ENCODE measurements at regions not wholly inside any gene's neighbourhood (a gene's known extent, or its start where the extent isn't known, plus 50 kb on each side); places are given as distances from the start of the nearest gene placed in this dataset.

DNA sequence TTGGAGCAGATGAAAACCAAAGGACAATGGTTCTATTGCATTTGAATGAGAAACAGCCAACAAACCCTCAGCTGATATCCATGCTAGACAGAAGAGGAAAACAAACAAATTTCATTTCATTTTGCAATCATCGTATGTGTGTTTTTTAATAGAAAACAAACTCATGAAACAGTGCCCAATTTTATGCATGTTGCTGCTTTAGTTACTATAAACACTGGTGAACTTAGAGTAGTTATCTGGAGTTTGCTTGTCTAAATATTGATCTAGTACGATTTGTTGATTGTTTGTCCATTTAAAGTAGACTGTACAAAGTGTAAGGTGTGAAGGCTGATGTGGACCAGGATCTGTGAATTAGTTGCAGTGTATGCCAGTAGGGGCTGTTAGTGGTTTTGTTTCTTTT, 166.6 kb downstream of the KITLG start:
- TF ChIP-seq, protein P1, sequence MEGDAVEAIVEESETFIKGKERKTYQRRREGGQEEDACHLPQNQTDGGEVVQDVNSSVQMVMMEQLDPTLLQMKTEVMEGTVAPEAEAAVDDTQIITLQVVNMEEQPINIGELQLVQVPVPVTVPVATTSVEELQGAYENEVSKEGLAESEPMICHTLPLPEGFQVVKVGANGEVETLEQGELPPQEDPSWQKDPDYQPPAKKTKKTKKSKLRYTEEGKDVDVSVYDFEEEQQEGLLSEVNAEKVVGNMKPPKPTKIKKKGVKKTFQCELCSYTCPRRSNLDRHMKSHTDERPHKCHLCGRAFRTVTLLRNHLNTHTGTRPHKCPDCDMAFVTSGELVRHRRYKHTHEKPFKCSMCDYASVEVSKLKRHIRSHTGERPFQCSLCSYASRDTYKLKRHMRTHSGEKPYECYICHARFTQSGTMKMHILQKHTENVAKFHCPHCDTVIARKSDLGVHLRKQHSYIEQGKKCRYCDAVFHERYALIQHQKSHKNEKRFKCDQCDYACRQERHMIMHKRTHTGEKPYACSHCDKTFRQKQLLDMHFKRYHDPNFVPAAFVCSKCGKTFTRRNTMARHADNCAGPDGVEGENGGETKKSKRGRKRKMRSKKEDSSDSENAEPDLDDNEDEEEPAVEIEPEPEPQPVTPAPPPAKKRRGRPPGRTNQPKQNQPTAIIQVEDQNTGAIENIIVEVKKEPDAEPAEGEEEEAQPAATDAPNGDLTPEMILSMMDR (IDR thresholded peaks at IDR 0.05) = peak; percentile 11; the same call in 1 of the 2 replicates
- no peak for TF ChIP-seq ZFX (IDR thresholded peaks at IDR 0.05; ENCODE audit: borderline replicate concordance)
- peak overlapping the region; percentile 28; the same call in 1 of the 2 replicates for H3K27ac ChIP-seq

DNA sequence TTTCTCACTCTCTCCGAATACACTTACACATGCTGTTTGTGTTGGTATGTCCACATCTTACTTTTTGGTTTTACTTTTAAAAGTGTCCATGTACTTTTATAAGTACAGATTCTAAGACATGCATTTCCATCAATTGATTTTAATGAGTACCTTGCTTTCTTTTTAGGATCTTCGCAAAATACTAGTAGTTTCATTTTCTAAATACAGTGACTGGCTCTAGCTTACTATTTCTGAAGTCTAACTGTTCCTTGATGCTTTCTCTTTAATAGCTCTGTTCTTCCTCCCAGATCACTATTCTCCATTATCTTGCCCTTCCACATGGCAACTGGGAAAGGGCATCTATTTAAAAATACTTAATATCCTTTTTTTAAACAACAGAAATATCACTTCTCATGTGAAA, 164.1 kb downstream of the KITLG start:
- TF ChIP-seq, protein P1 (IDR thresholded peaks at IDR 0.05) = no peak
- no peak for TF ChIP-seq ZFX (IDR thresholded peaks at IDR 0.05; ENCODE audit: borderline replicate concordance)
- no peak overlapping the region for H3K27ac ChIP-seq

DNA sequence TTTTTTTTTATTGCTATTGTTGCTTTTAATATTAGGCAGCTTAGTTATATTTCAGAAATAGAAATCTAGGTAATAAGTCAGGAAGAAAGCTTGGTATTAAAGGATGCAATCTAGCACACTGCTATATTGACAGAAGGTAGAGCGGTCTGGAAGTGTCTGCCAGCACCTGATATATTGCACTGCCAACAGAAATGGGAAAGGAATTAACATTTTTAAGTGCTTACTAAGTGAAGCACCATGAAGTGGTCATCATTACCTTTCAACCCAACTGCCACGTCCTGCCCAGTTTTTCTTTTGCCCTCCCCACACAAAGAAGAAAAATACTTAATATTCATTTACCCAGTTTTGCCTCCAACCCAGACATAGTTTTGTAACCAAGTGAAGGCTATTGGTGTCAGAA, 163.5 kb downstream of the KITLG start:
- TF ChIP-seq, protein P1 (IDR thresholded peaks at IDR 0.05) = no peak
- TF ChIP-seq ZFX (IDR thresholded peaks at IDR 0.05; ENCODE audit: borderline replicate concordance) = no peak
- H3K27ac ChIP-seq = no peak overlapping the region

DNA sequence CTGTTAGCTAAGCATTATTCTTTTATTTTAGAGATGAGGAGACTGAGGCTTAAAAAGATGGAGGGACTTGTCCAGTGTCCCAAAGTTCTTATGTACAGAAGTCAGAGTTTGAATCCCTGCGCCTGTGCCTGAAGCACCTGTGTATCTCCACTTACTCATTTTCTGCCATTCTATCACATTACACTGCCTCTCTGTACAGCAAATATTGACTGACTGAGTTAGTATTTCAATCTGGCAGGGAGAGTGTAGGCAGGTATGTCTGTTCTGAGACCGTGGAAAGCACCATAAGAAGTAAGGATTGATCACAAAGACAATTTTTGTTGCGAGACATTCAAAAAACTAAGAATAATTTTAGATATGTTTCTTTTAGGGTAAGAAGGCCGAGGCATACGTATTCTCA, 162.7 kb downstream of the KITLG start:
- H3K27ac ChIP-seq = no peak overlapping the region
- no peak for TF ChIP-seq ZFX (IDR thresholded peaks at IDR 0.05; ENCODE audit: borderline replicate concordance)
- TF ChIP-seq, protein P1 (IDR thresholded peaks at IDR 0.05) = no peak

DNA sequence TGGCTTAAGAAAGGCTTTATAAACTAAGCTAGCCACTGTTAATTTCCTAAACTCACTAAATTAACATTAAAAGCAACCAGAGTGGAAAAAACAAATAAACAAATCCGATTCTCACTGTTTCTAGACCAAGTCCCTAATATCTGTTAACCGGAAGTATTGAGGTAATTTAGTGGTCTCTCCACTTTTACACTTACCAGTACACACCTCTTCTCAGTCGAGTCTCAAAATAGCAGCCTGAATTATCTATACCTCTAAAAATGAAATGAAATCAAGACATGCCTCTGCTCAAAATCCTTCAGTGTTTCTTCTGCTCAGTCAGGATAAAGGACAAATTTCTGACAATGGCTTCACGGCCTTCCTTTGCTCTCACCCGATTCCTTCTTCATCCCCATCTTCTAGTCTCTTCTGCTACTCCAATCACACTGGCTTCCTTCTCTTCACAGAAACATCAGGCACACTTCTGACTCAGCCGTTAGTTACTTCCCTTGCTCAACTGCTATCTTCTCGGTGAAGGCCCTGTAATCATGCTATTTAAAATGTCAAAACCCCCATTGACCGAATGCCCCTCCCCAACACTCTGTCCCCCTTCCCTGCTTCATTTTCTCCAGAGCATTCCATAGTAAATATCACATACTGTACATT, 161.3 kb downstream of the KITLG start:
- TF ChIP-seq, protein P1 (IDR thresholded peaks at IDR 0.05) = no peak
- TF ChIP-seq ZFX (IDR thresholded peaks at IDR 0.05; ENCODE audit: borderline replicate concordance) = no peak
- no peak overlapping the region for H3K27ac ChIP-seq

DNA sequence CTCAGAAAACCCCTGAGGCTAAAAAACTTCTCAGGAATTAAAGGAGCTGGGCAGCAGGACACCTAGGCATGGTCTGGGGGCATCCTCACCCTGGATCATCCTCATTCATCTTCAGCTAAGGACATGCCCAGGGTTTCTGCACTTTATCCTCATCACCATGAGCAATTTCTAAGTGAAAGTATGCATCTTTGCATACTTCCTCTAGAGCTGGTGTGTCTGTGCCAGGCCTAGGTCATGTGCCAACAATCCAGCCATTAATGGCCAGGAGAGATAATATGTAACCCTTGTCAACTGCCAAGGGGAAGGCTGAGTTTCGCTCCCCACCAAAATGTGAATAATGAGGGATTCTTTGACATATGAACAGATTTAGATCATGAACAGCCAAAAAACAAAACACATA, 160.5 kb downstream of the KITLG start:
- no peak for TF ChIP-seq ZFX (IDR thresholded peaks at IDR 0.05; ENCODE audit: borderline replicate concordance)
- TF ChIP-seq, protein P1 (IDR thresholded peaks at IDR 0.05) = no peak
- no peak overlapping the region for H3K27ac ChIP-seq

DNA sequence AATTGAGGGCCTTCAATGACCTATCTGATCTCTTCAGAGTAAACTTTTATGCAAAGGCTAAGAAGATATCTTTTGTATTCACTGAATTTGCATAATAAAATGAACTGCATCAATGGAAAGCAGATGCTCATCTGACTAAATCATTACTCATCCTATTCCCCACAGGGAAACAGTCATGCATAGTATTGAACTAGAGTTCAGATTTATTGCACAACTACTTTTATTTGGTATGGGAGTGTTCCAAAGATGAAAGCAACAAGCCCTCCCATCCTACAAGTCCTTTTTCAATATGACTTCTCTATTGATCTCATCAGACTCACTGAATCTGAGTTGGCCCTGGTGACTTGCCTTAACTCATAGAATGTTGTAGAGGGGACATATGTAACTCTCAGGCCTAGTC, 159.8 kb downstream of the KITLG start:
- TF ChIP-seq, protein P1 (IDR thresholded peaks at IDR 0.05) = no peak
- no peak for TF ChIP-seq ZFX (IDR thresholded peaks at IDR 0.05; ENCODE audit: borderline replicate concordance)

More for the DNA sequence above, 159.8 kb downstream of the KITLG start:
- H3K27ac ChIP-seq = no peak overlapping the region

All from 22Rv1 (cell line).